CD8-positive, alpha-beta memory T cell (primary cell): ENCODE measurements at regions not wholly inside any gene's neighbourhood (a gene's known extent, or its start where the extent isn't known, plus 50 kb on each side); places are given as distances from the start of the nearest gene placed in this dataset.

ENCODE experiments used
- CTCF ChIA-PET: fragments of 350-600 bp; sonication (Branson Sonifier 250); formaldehyde crosslinking; loops from one replicate; lab custom pipeline; 2021; ENCODE audit warnings: antibody characterized with exemption; lab: Charles Lee
- POLR2A ChIA-PET: fragments of 350-600 bp; sonication (Branson Sonifier 250); formaldehyde crosslinking; loops from one replicate; lab custom pipeline; 2021; ENCODE audit warnings: antibody characterized with exemption; lab: Charles Lee
- DNase-seq, 5 donors: peaks; one replicate each; pipeline versions ENCODE4 v3.0.0 to v3.0.0-alpha.2; 2020 to 2022; ENCODE audit warnings: mixed read lengths in 1 of 5
- H3K27ac ChIP-seq: one replicate; pipeline ENCODE4 v1.7.0; 2013; ENCODE audit warnings: low read depth, mild to moderate bottlenecking, low read length, moderate library complexity
- H3K27me3 ChIP-seq: 2 replicates; pipeline ENCODE4 v1.7.0; 2013; ENCODE audit warnings: low read length, mild to moderate bottlenecking; ENCODE audit not compliant: insufficient read depth, poor library complexity, severe bottlenecking
- H3K36me3 ChIP-seq: 2 replicates; pipeline ENCODE4 v1.7.0; 2013; ENCODE audit warnings: mild to moderate bottlenecking, low read length, moderate library complexity; ENCODE audit not compliant: insufficient read depth
- H3K4me1 ChIP-seq: 2 replicates; pipeline ENCODE4 v1.7.0; 2013; ENCODE audit warnings: mild to moderate bottlenecking, low read length, moderate library complexity; ENCODE audit not compliant: insufficient read depth
- H3K4me3 ChIP-seq: 2 replicates; pipeline ENCODE4 v1.7.0; 2013; ENCODE audit warnings: mild to moderate bottlenecking, low read length
- H3K9me3 ChIP-seq: 2 replicates; pipeline ENCODE4 v1.7.0; 2013; ENCODE audit warnings: mild to moderate bottlenecking, low read length
- H3K27ac Mint-ChIP-seq, 8 donors: one replicate each; pipeline ENCODE4 v1.8.0; 2020 to 2021; ENCODE audit warnings: mixed read lengths in 8 of 8, mild to moderate bottlenecking in 6 of 8, inconsistent platforms in 3 of 8, moderate library complexity in 3 of 8
- H3K27me3 Mint-ChIP-seq, 2 donors: one replicate each; pipeline ENCODE4 v1.8.0; 2020 to 2021; ENCODE audit warnings: mixed read lengths in 2 of 2, mild to moderate bottlenecking in 1 of 2, moderate library complexity in 1 of 2
- H3K36me3 Mint-ChIP-seq, 3 donors: one replicate each; pipeline ENCODE4 v1.8.0; 2020 to 2021; ENCODE audit warnings: mixed read lengths in 3 of 3, inconsistent platforms in 1 of 3, mild to moderate bottlenecking in 1 of 3
- H3K4me1 Mint-ChIP-seq, 3 donors: one replicate each; pipeline ENCODE4 v1.8.0; 2020 to 2021; ENCODE audit warnings: mixed read lengths in 3 of 3, inconsistent platforms in 1 of 3, mild to moderate bottlenecking in 1 of 3
- H3K4me3 Mint-ChIP-seq, 7 donors: one replicate each; pipeline ENCODE4 v1.8.0; 2020 to 2021; ENCODE audit warnings: mixed read lengths in 7 of 7, mild to moderate bottlenecking in 6 of 7, moderate library complexity in 4 of 7, inconsistent platforms in 2 of 7
- H3K9me3 Mint-ChIP-seq, 5 donors: one replicate each; pipeline ENCODE4 v1.8.0; 2020 to 2022; ENCODE audit warnings: mixed read lengths in 5 of 5, mild to moderate bottlenecking in 3 of 5, moderate library complexity in 2 of 5, inconsistent platforms in 1 of 5

- no peaks in the 10 kb centered on the region for H3K4me1 ChIP-seq
- H3K9me3 ChIP-seq = no peaks in the 10 kb centered on the region
- ChIA-PET POLR2A (no interaction called here), CTCF (no interaction called here)
- no peaks in the 10 kb centered on the region for H3K36me3 ChIP-seq
- no peak overlapping the region for H3K4me3 ChIP-seq
- Mint-ChIP-seq H3K9me3 (no peaks in the 10 kb centered on the region), H3K27me3 (peaks cover 0 to 7% of the 10 kb centered on the region in 2 donors), H3K4me1 (no peaks in the 10 kb centered on the region), H3K36me3 (peaks cover 0 to 8% (median 0%) of the 10 kb centered on the region in 3 donors), H3K4me3 (no peak overlapping the region), H3K27ac (no peak overlapping the region)
- DNase-seq = no peak
- no peak overlapping the region for H3K27ac ChIP-seq
- no peaks in the 10 kb centered on the region for H3K27me3 ChIP-seq
Observed at GRCh38 chr13:99886706-99887105, 84.9 kb downstream of the ZIC5 start.

- H3K36me3 Mint-ChIP-seq = peaks cover 0 to 8% (median 0%) of the 10 kb centered on the region in 3 donors
- Histone ChIP-seq H3K27me3 (no peaks in the 10 kb centered on the region), H3K4me3 (no peak overlapping the region), H3K36me3 (no peaks in the 10 kb centered on the region), H3K27ac (no peak overlapping the region), H3K9me3 (no peaks in the 10 kb centered on the region), H3K4me1 (no peaks in the 10 kb centered on the region)
- H3K4me1 Mint-ChIP-seq = no peaks in the 10 kb centered on the region
- no peaks in the 10 kb centered on the region for H3K9me3 Mint-ChIP-seq
- no peak for DNase-seq
- peaks cover 0 to 7% of the 10 kb centered on the region in 2 donors for H3K27me3 Mint-ChIP-seq
- no peak overlapping the region for H3K27ac Mint-ChIP-seq
- ChIA-PET CTCF (no interaction called here), POLR2A (no interaction called here)
- no peak overlapping the region for H3K4me3 Mint-ChIP-seq
Observed at GRCh38 chr13:99884913-99885312, 86.7 kb downstream of the ZIC5 start.

DNA sequence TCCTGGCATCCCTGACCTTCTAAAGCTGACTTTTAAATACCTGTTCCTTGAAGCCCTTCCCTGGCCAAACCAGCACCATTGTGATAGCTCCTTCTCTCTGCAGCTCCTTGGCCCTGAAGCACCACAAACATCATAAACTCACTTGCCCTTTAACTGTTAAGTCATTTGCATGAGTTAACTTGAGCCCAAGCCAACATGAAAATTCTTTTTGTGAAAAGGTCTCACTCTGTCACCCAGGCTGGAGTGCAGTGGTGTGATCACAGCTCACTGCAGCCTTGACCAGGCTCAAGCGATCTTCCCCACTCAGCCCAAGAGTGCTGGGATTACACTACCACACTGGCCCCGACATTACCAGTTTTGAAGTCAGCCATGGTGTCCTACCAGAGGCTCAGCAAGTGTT, 87.8 kb downstream of the ZIC5 start:
- Mint-ChIP-seq H3K9me3 (no peaks in the 10 kb centered on the region), H3K27me3 (peaks cover 0 to 7% of the 10 kb centered on the region in 2 donors), H3K36me3 (peaks cover 0 to 8% (median 3%) of the 10 kb centered on the region in 3 donors), H3K4me3 (no peak overlapping the region), H3K27ac (peak overlapping the region in 1 of 8 donors; percentile 24), H3K4me1 (no peaks in the 10 kb centered on the region)
- H3K4me1 ChIP-seq = no peaks in the 10 kb centered on the region
- H3K9me3 ChIP-seq = no peaks in the 10 kb centered on the region
- H3K27me3 ChIP-seq = no peaks in the 10 kb centered on the region
- CTCF ChIA-PET = no interaction called here
- H3K36me3 ChIP-seq = no peaks in the 10 kb centered on the region
- no peak overlapping the region for H3K4me3 ChIP-seq
- POLR2A ChIA-PET = no interaction called here
- DNase-seq = no peak
- H3K27ac ChIP-seq = no peak overlapping the region

- no peak overlapping the region for H3K27ac Mint-ChIP-seq
- POLR2A ChIA-PET = no interaction called here
Observed at GRCh38 chr13:99878921-99879610, 92.5 kb downstream of the ZIC5 start.

GRCh38 chr13:99876651-99877050, 94.9 kb downstream of the ZIC5 start:
- no peaks in the 10 kb centered on the region for H3K36me3 ChIP-seq

More at GRCh38 chr13:99878921-99879610, 92.5 kb downstream of the ZIC5 start:
- no peaks in the 10 kb centered on the region for H3K9me3 ChIP-seq
- no peaks in the 10 kb centered on the region for H3K27me3 ChIP-seq
- no peak overlapping the region for H3K27ac ChIP-seq
- Mint-ChIP-seq H3K4me1 (no peaks in the 10 kb centered on the region), H3K9me3 (no peaks in the 10 kb centered on the region), H3K36me3 (peaks cover 0 to 14% (median 3%) of the 10 kb centered on the region in 3 donors), H3K27me3 (no peaks in the 10 kb centered on the region), H3K4me3 (no peak overlapping the region)
- H3K4me1 ChIP-seq = no peaks in the 10 kb centered on the region
- CTCF ChIA-PET = no interaction called here
- no peaks in the 10 kb centered on the region for H3K36me3 ChIP-seq
- DNase-seq = no peak
- H3K4me3 ChIP-seq = no peak overlapping the region

GRCh38 chr13:99875391-99875790, 96.2 kb downstream of the ZIC5 start:
- Mint-ChIP-seq H3K36me3 (peaks cover 0 to 7% (median 4%) of the 10 kb centered on the region in 3 donors), H3K4me1 (no peaks in the 10 kb centered on the region), H3K27me3 (no peaks in the 10 kb centered on the region), H3K9me3 (no peaks in the 10 kb centered on the region), H3K27ac (no peak overlapping the region), H3K4me3 (no peak overlapping the region)
- no peak overlapping the region for H3K27ac ChIP-seq
- no peak for DNase-seq
- no peak overlapping the region for H3K4me3 ChIP-seq
- ChIA-PET POLR2A (no interaction called here), CTCF (no interaction called here)
- H3K9me3 ChIP-seq = no peaks in the 10 kb centered on the region
- no peaks in the 10 kb centered on the region for H3K36me3 ChIP-seq
- no peaks in the 10 kb centered on the region for H3K4me1 ChIP-seq
- no peaks in the 10 kb centered on the region for H3K27me3 ChIP-seq

More at GRCh38 chr13:99876651-99877050, 94.9 kb downstream of the ZIC5 start:
- POLR2A ChIA-PET = no interaction called here
- H3K27me3 Mint-ChIP-seq = no peaks in the 10 kb centered on the region
- no peak overlapping the region for H3K27ac Mint-ChIP-seq
- Histone ChIP-seq H3K4me3 (no peak overlapping the region), H3K4me1 (no peaks in the 10 kb centered on the region), H3K27ac (no peak overlapping the region), H3K9me3 (no peaks in the 10 kb centered on the region), H3K27me3 (no peaks in the 10 kb centered on the region)
- CTCF ChIA-PET = no interaction called here
- no peak for DNase-seq
- no peak overlapping the region for H3K4me3 Mint-ChIP-seq
- H3K9me3 Mint-ChIP-seq = no peaks in the 10 kb centered on the region
- H3K36me3 Mint-ChIP-seq = peaks cover 0 to 7% (median 4%) of the 10 kb centered on the region in 3 donors
- H3K4me1 Mint-ChIP-seq = no peaks in the 10 kb centered on the region

DNA sequence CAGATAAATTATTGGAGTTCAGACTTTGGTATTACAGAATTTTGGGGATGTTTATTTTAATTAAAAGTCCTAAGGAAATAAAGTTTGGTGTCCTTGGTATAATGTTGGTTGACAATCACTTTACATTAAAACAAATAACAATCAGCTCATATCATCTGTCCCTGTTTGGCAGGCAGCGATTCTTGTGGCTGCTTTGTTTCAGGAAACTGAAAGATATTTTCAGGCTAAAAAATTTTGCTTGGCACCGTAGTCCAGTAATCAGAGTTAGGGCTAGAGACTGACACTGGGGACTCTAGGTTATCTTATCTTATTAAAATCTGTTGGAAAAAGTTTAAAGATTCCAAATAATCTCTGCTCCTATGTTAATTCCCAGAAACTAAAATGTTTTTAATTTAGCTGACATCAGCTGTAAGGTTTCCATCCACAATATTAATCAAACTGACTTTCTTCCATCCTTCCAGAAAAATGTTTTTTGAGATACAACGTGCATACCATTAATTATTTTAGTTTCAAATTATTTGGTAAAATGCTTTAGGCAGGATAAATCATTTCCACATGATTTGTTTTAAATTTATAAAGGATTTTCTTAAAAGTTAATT, 97.6 kb downstream of the ZIC5 start:
- Histone ChIP-seq H3K27ac (no peak overlapping the region), H3K9me3 (no peaks in the 10 kb centered on the region), H3K27me3 (no peaks in the 10 kb centered on the region), H3K4me3 (no peak overlapping the region), H3K36me3 (no peaks in the 10 kb centered on the region), H3K4me1 (no peaks in the 10 kb centered on the region)
- no peak for DNase-seq
- Mint-ChIP-seq H3K27ac (no peak overlapping the region), H3K9me3 (no peaks in the 10 kb centered on the region), H3K4me1 (no peaks in the 10 kb centered on the region), H3K4me3 (no peak overlapping the region), H3K27me3 (no peaks in the 10 kb centered on the region), H3K36me3 (peaks cover 0 to 7% (median 3%) of the 10 kb centered on the region in 3 donors)
- CTCF ChIA-PET = no interaction called here
- POLR2A ChIA-PET = no interaction called here

DNA sequence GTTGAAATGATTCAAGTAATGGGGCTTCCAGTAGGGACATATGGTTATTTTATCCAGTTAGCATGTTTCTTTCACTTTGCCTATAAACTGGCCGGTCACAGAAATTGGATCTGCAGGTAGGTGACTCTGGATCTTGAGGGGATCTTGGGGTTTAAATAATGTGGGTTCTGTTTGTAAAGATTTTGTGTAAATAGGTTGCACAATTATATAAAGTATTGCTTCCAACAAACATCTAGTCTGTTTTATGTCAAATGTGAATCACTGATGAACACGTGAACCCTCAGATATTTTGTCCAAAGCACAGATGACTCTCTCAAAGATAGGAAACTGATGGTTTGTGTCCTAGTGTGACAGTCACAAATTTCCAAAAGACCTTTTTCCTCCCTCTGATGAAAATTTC, 98.4 kb downstream of the ZIC5 start:
- Histone ChIP-seq H3K4me1 (no peaks in the 10 kb centered on the region), H3K27ac (no peak overlapping the region), H3K9me3 (no peaks in the 10 kb centered on the region), H3K27me3 (no peaks in the 10 kb centered on the region), H3K36me3 (no peaks in the 10 kb centered on the region), H3K4me3 (no peak overlapping the region)
- no peak overlapping the region for H3K4me3 Mint-ChIP-seq
- ChIA-PET POLR2A (no interaction called here), CTCF (no interaction called here)
- H3K9me3 Mint-ChIP-seq = no peaks in the 10 kb centered on the region
- no peak for DNase-seq
- H3K27me3 Mint-ChIP-seq = no peaks in the 10 kb centered on the region
- H3K36me3 Mint-ChIP-seq = peaks cover 0 to 7% (median 4%) of the 10 kb centered on the region in 3 donors
- no peaks in the 10 kb centered on the region for H3K4me1 Mint-ChIP-seq
- no peak overlapping the region for H3K27ac Mint-ChIP-seq
